H1 (cell line): ENCODE measurements at regions not wholly inside any gene's neighbourhood (a gene's known extent, or its start where the extent isn't known, plus 50 kb on each side); places are given as distances from the start of the nearest gene placed in this dataset.

ENCODE experiments used
- CTCF ChIA-PET: fragments of 300-600 bp; sonication (Branson Sonifier 250); formaldehyde crosslinking; loops from one replicate; lab custom pipeline; 2021; ENCODE audit not compliant: partially characterized antibody; lab: Charles Lee
- POLR2A ChIA-PET: fragments of 300-600 bp; sonication (Branson Sonifier 250); formaldehyde crosslinking; loops from one replicate; lab custom pipeline; 2021; ENCODE audit warnings: inconsistent platforms; ENCODE audit not compliant: partially characterized antibody; lab: Charles Lee
- DNase-seq, 2 experiments: peaks; one replicate each; pipeline versions ENCODE4 v3.0.0 to v3.0.0-alpha.2; 2010 to 2022; ENCODE audit warnings: low spot score in 2 of 2, low read depth in 1 of 2, mixed read lengths in 1 of 2
- FAIRE-seq: peaks from 2 replicates; lab custom pipeline; 2011; peaks lifted over from hg19 to GRCh38; lab: Jason Lieb, UNC
- H2AFZ ChIP-seq: 2 replicates; pipeline ENCODE4 v1.8.1; 2012; ENCODE audit warnings: low read length, inconsistent platforms
- H2AK5ac ChIP-seq: 2 replicates; pipeline ENCODE4 v1.6.1; 2013; ENCODE audit warnings: low read depth, low read length
- H2BK120ac ChIP-seq: replicated peaks from 2 replicates; pipeline ENCODE3; 2013; ENCODE audit warnings: low read depth, low read length, inconsistent platforms
- H2BK12ac ChIP-seq: 2 replicates; pipeline ENCODE4 v1.6.1; 2013; ENCODE audit warnings: low read depth, low read length
- H2BK15ac ChIP-seq: 2 replicates; pipeline ENCODE4 v1.6.1; 2013; ENCODE audit warnings: low read length
- H2BK20ac ChIP-seq: 2 replicates; pipeline ENCODE4 v1.6.1; 2013; ENCODE audit warnings: low read length
- H2BK5ac ChIP-seq: 2 replicates; pipeline ENCODE4 v1.6.1; 2013; ENCODE audit warnings: low read depth, low read length
- H3K14ac ChIP-seq: 2 replicates; pipeline ENCODE4 v1.6.1; 2013; ENCODE audit warnings: inconsistent platforms; ENCODE audit not compliant: insufficient read length
- H3K18ac ChIP-seq: 2 replicates; pipeline ENCODE4 v1.6.1; 2013; ENCODE audit warnings: low read length; ENCODE audit errors: extremely low read depth
- H3K23ac ChIP-seq: 2 replicates; pipeline ENCODE4 v1.6.1; 2013; ENCODE audit warnings: inconsistent platforms; ENCODE audit not compliant: insufficient read length
- H3K23me2 ChIP-seq: 2 replicates; pipeline ENCODE4 v1.6.1; 2013; ENCODE audit warnings: low read depth, low read length
- H3K27ac ChIP-seq: 2 replicates; pipeline ENCODE4 v1.6.1; 2011; ENCODE audit warnings: low read depth, low read length, inconsistent platforms
- H3K27me3 ChIP-seq, 4 experiments: replicated peaks in 1 of 4; 1 replicate in 1 of 4; 2 replicates in 3 of 4; pipeline versions ENCODE4 v1.6.1 to v1.8.1; 2011 to 2013; ENCODE audit warnings: low read length in 3 of 4, mild to moderate bottlenecking in 3 of 4, inconsistent platforms in 2 of 4, mixed read lengths in 2 of 4, moderate library complexity in 1 of 4; ENCODE audit not compliant: control insufficient read depth in 3 of 4, insufficient read depth in 3 of 4; ENCODE audit errors: extremely low read depth in 1 of 4
- H3K36me3 ChIP-seq, 4 experiments: 2 replicates each; pipeline versions ENCODE4 v1.6.1 to v1.8.1; 2011 to 2013; ENCODE audit warnings: mild to moderate bottlenecking in 4 of 4, low read length in 3 of 4, moderate library complexity in 2 of 4, control low read depth in 1 of 4, inconsistent platforms in 1 of 4; ENCODE audit not compliant: insufficient read depth in 4 of 4, control insufficient read depth in 2 of 4
- H3K4ac ChIP-seq: replicated peaks from 2 replicates; pipeline ENCODE3; 2013; ENCODE audit warnings: low read length, low read depth, mixed read lengths, inconsistent platforms; ENCODE audit not compliant: insufficient read length
- H3K4me1 ChIP-seq, 4 experiments: replicated peaks in 1 of 4; 1 replicate in 1 of 4; 2 replicates in 3 of 4; pipeline versions ENCODE4 v1.6.1 to v1.8.1; 2011 to 2013; ENCODE audit warnings: low read length in 3 of 4, inconsistent platforms in 2 of 4, mixed read lengths in 1 of 4; ENCODE audit not compliant: insufficient read depth in 4 of 4, control insufficient read depth in 3 of 4
- H3K4me2 ChIP-seq, 2 experiments: 2 replicates each; pipeline versions ENCODE4 v1.6.1 to v1.8.1; 2011 to 2013; ENCODE audit warnings: low read depth in 2 of 2, low read length in 2 of 2, control low read depth in 1 of 2, inconsistent platforms in 1 of 2, mild to moderate bottlenecking in 1 of 2; ENCODE audit not compliant: insufficient read depth in 1 of 2
- H3K4me3 ChIP-seq, 4 experiments: fragments of 200-600, 300-600 bp in 1 of 4; sonication (generic), shearing (Covaris generic), sonication (Bioruptor Twin) in 1 of 4; 2 replicates each; pipeline versions ENCODE4 v1.5.1 to v1.8.1; 2011 to 2016; ENCODE audit warnings: low read length in 4 of 4, low read depth in 3 of 4, control low read depth in 2 of 4, inconsistent platforms in 2 of 4, mild to moderate bottlenecking in 2 of 4, mixed read lengths in 1 of 4, moderate library complexity in 1 of 4; ENCODE audit not compliant: insufficient read depth in 2 of 4; ENCODE audit errors: extremely low read depth in 1 of 4
- H3K56ac ChIP-seq: replicated peaks from 2 replicates; pipeline ENCODE3; 2013; ENCODE audit warnings: low read depth, mild to moderate bottlenecking, mixed read lengths, low read length, inconsistent platforms; ENCODE audit not compliant: insufficient read length
- H3K79me1 ChIP-seq: 2 replicates; pipeline ENCODE4 v1.6.1; 2013; ENCODE audit warnings: low read depth, low read length, control low read depth
- H3K79me2 ChIP-seq, 2 experiments: 2 replicates each; pipeline versions ENCODE4 v1.6.1 to v1.8.1; 2012 to 2013; ENCODE audit warnings: low read length in 2 of 2, mild to moderate bottlenecking in 2 of 2, inconsistent platforms in 1 of 2; ENCODE audit not compliant: insufficient read depth in 2 of 2, control insufficient read depth in 1 of 2
- H3K9ac ChIP-seq, 4 experiments: replicated peaks in 1 of 4; 1 replicate in 1 of 4; 2 replicates in 3 of 4; pipeline versions ENCODE4 v1.6.1 to v1.8.1; 2011 to 2013; ENCODE audit warnings: low read depth in 3 of 4, low read length in 3 of 4, control low read depth in 2 of 4, mild to moderate bottlenecking in 2 of 4, moderate library complexity in 2 of 4, inconsistent platforms in 1 of 4; ENCODE audit errors: extremely low read depth in 1 of 4
- H3K9me3 ChIP-seq, 2 experiments: 2 replicates each; pipeline versions ENCODE4 v1.6.1 to v1.8.1; 2012 to 2013; ENCODE audit warnings: mild to moderate bottlenecking in 2 of 2, moderate library complexity in 2 of 2, control low read depth in 1 of 2, inconsistent platforms in 1 of 2, low read depth in 1 of 2, low read length in 1 of 2, mixed read lengths in 1 of 2; ENCODE audit not compliant: insufficient read depth in 2 of 2
- H4K20me1 ChIP-seq, 2 experiments: replicated peaks in 1 of 2; 2 replicates each; pipeline versions ENCODE3 to v1.8.1; 2011 to 2013; ENCODE audit warnings: inconsistent platforms in 2 of 2, low read length in 2 of 2, mild to moderate bottlenecking in 1 of 2; ENCODE audit not compliant: insufficient read depth in 2 of 2, control insufficient read depth in 1 of 2
- H4K5ac ChIP-seq: 2 replicates; pipeline ENCODE4 v1.6.1; 2013; ENCODE audit warnings: low read length, low read depth, mixed read lengths, inconsistent platforms; ENCODE audit not compliant: insufficient read length
- H4K8ac ChIP-seq: 2 replicates; pipeline ENCODE4 v1.8.0; 2013; ENCODE audit warnings: mild to moderate bottlenecking, moderate library complexity, low read length, inconsistent platforms; ENCODE audit not compliant: insufficient read depth; ENCODE audit errors: extremely low read depth
- H4K91ac ChIP-seq: replicated peaks from 2 replicates; pipeline ENCODE3; 2013; ENCODE audit warnings: low read length, mixed read lengths, inconsistent platforms; ENCODE audit not compliant: insufficient read length
- FOSL1 ChIP-seq: IDR thresholded peaks from 2 replicates; pipeline ENCODE4 v1.6.1; 2011; ENCODE audit warnings: mild to moderate bottlenecking, low read depth, low read length, moderate library complexity; ENCODE audit not compliant: insufficient read depth
- NRF1 ChIP-seq: IDR thresholded peaks from 2 replicates; pipeline ENCODE4 v1.6.1; 2011; ENCODE audit warnings: mild to moderate bottlenecking, low read depth, low read length, improper control_type of control experiment
- WGBS, 2 experiments: shearing (Covaris generic) in 1 of 2; methylation state at CpG; one replicate each; pipeline versions ENCODE4 v1.1.6 to v1.1.7; 2013 to 2015; ENCODE audit warnings: low lambda C conversion rate in 2 of 2, mixed read lengths in 2 of 2, inconsistent platforms in 1 of 2, low coverage in 1 of 2, missing lambda C conversion rate in 1 of 2; ENCODE audit not compliant: insufficient replicate concordance in 2 of 2, insufficient coverage in 1 of 2, insufficient read length in 1 of 2; ENCODE audit errors: extremely low coverage in 1 of 2, missing lambda C conversion rate in 1 of 2; 5-methylcytosine and 5-hydroxymethylcytosine counted together
- TF ChIP-seq, protein P1 (sequence below): IDR thresholded peaks from 2 replicates; pipeline ENCODE4 v1.6.1; 2012; ENCODE audit warnings: inconsistent platforms

DNA sequence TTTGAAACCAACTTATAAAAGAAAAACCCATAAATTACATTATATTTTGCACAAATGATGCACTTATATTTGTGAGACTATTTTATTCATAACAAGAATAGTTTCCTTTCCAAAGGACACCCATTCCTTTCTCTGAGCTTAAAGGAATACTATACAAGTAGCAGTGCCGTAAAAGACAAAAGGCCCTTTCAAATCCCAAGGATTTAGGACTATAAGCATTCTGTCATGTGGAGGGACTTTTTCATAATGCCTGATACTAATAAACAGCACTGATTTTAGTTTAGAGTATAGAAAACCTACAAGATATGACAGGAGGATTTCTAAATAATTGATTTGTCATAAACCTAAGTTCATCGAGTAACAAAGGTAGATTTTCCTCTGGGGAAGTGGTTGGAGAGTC lies 1134.2 kb upstream of the ZEB2 start:
- no peaks in the 10 kb centered on the region for H3K79me1 ChIP-seq
- no peak overlapping the region for H2BK15ac ChIP-seq
- POLR2A ChIA-PET = no interaction called here
- H3K27ac ChIP-seq = no peak overlapping the region
- H3K79me2 ChIP-seq = no peaks in the 10 kb centered on the region
- H2BK5ac ChIP-seq = no peak overlapping the region
- CTCF ChIA-PET = no interaction called here
- no peak overlapping the region for H3K18ac ChIP-seq
- no peak overlapping the region for H4K8ac ChIP-seq
- H3K23me2 ChIP-seq = no peaks in the 10 kb centered on the region
- no peak overlapping the region for H3K56ac ChIP-seq
- H3K27me3 ChIP-seq = no peaks in the 10 kb centered on the region
- H2BK20ac ChIP-seq = no peak overlapping the region
- H3K4ac ChIP-seq = no peak overlapping the region
- no peaks in the 10 kb centered on the region for H3K36me3 ChIP-seq
- H3K4me1 ChIP-seq = no peaks in the 10 kb centered on the region
- no peak overlapping the region for H4K91ac ChIP-seq
- no peak overlapping the region for H3K4me3 ChIP-seq
- no peak overlapping the region for H3K23ac ChIP-seq
- no peak overlapping the region for H3K14ac ChIP-seq
- no peak overlapping the region for H2AFZ ChIP-seq
- no peaks in the 10 kb centered on the region for H3K9me3 ChIP-seq
- H2AK5ac ChIP-seq = no peak overlapping the region
- H4K5ac ChIP-seq = no peak overlapping the region
- H2BK12ac ChIP-seq = no peak overlapping the region
- FAIRE-seq (no peak), DNase-seq (no peak)
- H3K4me2 ChIP-seq = no peak overlapping the region
- H2BK120ac ChIP-seq = no peak overlapping the region
- WGBS, 2 experiments = 94% methylated on average over 2 of the region's 2 CpGs; no CpG with 5 or more reads in 1 of the 2 experiments
- TF ChIP-seq, protein P1, sequence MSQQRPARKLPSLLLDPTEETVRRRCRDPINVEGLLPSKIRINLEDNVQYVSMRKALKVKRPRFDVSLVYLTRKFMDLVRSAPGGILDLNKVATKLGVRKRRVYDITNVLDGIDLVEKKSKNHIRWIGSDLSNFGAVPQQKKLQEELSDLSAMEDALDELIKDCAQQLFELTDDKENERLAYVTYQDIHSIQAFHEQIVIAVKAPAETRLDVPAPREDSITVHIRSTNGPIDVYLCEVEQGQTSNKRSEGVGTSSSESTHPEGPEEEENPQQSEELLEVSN = no peak
- TF ChIP-seq NRF1 (no peak), FOSL1 (no peak)
- TF ChIP-seq, all 59 proteins: peak for 0
- Histone ChIP-seq H3K9ac (no peak overlapping the region), H4K20me1 (no peaks in the 10 kb centered on the region)
